AG09319 (cell line): ENCODE measurements at regions not wholly inside any gene's neighbourhood (a gene's known extent, or its start where the extent isn't known, plus 50 kb on each side); places are given as distances from the start of the nearest gene placed in this dataset.

Experiments
- DNase-seq: peaks from one replicate; pipeline ENCODE4 v3.0.0-alpha.2; 2010; ENCODE audit warnings: low read depth; ENCODE audit errors: extremely low read depth
- TF ChIP-seq, protein P1 (sequence below): IDR thresholded peaks from 2 replicates; pipeline ENCODE4 v1.5.1; 2011; ENCODE audit warnings: low read depth, mild to moderate bottlenecking, inconsistent platforms, low read length, moderate library complexity

DNA sequence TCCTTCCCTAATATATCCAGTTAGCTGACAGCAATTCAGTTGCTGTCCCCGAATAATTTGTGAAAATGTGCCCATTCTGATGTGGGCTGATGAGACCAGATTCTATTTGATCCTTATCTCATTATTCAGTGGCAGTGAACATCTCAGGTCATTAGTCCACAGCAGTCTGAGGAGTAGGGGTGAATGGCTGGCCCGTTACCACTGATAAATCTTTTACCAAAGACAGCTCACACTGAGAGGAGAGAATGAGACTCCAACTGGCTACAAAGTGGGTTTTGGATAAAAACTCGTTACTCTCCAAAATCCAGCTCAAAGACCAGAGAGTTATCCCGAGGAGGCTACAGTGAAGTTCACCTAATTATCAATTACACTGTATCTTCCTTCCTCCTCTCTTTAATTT is 189.7 kb downstream of the TUSC7 start:
- DNase-seq: no peak
- TF ChIP-seq, protein P1, sequence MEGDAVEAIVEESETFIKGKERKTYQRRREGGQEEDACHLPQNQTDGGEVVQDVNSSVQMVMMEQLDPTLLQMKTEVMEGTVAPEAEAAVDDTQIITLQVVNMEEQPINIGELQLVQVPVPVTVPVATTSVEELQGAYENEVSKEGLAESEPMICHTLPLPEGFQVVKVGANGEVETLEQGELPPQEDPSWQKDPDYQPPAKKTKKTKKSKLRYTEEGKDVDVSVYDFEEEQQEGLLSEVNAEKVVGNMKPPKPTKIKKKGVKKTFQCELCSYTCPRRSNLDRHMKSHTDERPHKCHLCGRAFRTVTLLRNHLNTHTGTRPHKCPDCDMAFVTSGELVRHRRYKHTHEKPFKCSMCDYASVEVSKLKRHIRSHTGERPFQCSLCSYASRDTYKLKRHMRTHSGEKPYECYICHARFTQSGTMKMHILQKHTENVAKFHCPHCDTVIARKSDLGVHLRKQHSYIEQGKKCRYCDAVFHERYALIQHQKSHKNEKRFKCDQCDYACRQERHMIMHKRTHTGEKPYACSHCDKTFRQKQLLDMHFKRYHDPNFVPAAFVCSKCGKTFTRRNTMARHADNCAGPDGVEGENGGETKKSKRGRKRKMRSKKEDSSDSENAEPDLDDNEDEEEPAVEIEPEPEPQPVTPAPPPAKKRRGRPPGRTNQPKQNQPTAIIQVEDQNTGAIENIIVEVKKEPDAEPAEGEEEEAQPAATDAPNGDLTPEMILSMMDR: no peak

DNA sequence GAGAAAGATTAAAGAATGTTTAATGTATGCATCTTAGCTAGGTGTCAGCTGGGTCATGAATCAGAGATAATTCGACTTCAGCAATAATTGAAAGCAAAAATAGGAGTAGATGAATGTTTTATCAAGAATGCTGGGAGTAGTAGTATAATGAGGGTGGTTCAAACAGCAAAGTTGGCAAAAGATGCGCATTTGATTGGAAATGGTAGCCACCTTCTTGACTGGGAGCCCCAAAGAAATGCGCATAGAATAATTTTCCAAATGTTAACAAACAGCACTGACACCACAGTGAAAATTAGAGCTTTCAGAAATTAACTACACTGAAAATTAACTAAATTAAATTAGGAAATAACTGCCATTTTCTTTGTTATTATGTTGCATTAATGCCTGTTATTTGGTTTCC is 195.8 kb downstream of the TUSC7 start:
- TF ChIP-seq, protein P1: no peak
- DNase-seq: no peak

DNA sequence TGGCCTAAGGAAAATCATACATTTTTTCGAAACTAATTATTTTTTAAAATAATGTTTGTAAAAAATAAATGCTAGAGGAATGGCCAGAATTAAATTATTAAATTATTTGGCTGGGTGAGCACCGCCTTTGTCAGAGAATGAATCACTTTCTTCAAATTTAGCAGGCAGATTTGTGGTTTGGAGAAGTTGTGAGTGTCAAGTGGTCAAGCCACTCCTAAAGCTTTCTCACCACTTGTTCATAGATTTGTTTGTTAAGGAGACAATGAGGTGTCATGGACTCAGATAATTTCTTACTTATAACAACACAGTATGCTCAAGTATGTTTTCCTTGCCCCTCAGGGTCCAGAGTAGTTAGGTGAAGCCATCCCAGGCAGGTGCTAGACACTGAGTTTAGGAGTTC is 196.2 kb downstream of the TUSC7 start:
- no peak for DNase-seq
- TF ChIP-seq, protein P1: no peak

DNA sequence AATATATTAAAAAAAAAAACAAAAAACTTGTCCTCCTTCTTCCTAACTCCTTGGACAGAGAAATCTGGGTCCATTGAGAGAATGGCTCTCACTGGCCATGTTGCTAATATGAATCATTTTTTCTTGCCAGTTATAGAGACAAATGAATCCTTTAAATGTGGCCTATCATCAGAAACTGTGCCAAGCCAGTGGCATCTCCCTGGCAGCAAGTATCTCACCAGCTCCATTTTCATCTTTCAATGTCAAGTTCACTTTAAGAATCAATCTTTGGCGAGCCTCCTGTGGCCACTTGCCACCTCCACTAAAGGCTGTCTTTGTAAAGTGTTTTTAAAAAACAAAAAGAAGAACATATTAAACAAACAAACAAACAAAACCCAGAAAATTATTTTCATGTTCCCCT is 202.5 kb downstream of the TUSC7 start:
- TF ChIP-seq, protein P1: no peak
- DNase-seq: no peak

DNA sequence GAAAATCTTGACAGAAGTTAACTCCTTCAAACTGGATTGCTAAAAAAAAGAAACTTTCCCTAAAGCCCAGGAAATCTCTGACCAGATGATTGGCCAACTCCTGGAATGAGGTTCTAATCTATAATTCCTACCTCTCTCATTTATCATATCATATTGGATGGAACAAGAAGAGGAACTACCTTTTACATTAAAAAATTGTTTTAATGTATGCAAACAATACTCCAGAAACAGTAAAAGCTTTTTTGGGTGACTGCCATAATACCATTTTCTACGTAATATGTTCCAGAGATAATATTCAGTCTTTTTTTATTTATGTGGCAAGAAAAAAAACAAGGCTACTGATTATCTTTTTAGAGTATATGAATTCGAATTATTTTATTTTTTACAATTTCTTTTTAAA is 204.4 kb downstream of the TUSC7 start:
- TF ChIP-seq, protein P1: no peak
- no peak for DNase-seq

DNA sequence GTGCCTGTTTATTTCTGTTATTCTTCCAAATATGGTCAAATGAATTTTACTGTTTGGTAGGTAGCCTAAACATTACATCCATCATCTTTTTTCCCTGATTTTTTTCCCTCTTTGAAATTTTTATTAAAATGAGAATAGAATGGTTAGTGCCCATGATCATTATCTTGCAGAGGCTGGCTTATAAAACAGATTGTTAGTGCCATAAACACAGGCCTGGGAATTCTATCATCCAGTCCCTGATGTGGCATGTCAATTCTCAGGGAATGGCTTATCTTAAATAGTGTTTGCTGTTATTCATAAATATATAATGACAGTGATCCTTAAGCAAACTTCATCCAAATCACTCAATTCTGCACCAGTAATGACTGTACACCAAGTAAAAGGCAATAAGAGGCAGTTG is 207.3 kb downstream of the TUSC7 start:
- TF ChIP-seq, protein P1: no peak
- no peak for DNase-seq

DNA sequence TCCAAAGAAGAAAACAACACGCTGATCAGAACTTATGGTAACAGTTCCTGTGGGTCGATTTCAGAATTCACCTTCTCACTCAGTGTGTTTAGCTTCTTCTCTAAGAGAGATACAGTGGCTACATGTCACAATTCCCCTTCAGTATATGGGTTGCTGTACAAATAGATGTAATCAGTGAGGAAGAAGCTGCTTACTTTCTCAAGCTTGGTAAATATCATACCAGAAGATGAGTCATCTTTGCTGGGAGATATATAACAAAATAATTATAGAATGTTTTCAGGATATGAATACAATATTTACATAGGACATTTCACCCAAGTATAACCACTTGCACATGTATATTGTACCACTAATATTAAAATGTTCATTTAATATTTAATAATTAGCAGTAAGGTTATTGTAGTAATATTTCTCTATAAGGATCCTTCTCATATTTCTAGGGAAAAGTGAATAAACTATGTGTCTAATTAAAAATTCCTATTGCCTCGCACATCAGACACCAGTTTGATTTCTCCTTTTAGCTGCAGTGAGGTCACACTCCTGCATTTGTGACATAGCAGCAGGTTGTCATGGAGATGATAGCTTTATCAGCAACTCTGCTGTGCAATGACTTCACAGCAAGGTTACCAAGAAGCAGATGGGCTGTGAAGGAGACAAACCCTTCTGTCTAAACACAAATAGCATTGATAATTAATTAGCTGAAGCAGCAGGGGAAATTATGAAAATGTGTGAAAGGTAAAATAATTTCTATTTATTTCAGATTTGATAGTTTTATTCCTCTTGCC is 211.4 kb downstream of the TUSC7 start:
- no peak for DNase-seq
- TF ChIP-seq, protein P1: no peak
